ENCODE measurements at regions not wholly inside any gene's neighbourhood (a gene's known extent, or its start where the extent isn't known, plus 50 kb on each side); places are given as distances from the start of the nearest gene placed in this dataset.

GRCh38 chr13:97852181-97852874 lies 101.1 kb upstream of the IPO5 start:
- TF ChIP-seq POLR2A (IDR thresholded peaks at IDR 0.05; ENCODE audit: low read length) (no peak), FOXS1 (CRISPR knock-in tag; IDR thresholded peaks at IDR 0.05) (no peak), CTCF (IDR thresholded peaks at IDR 0.05) (no peak), MAX (IDR thresholded peaks at IDR 0.05) (no peak), USF2 (IDR thresholded peaks at IDR 0.05) (no peak), KDM1A (IDR thresholded peaks at IDR 0.05; ENCODE audit: low read depth) (no peak), EP300 (IDR thresholded peaks at IDR 0.05) (no peak), NFE2L2 (conservative IDR thresholded peaks at IDR 0.05; ENCODE audit: low read length) (no peak), NPAS2 (CRISPR knock-in tag; IDR thresholded peaks at IDR 0.05; ENCODE audit: borderline replicate concordance) (no peak), RAD21 (conservative IDR thresholded peaks at IDR 0.05 in 1 of 2, IDR thresholded peaks at IDR 0.05 in 1 of 2) (no peak), MYC (IDR thresholded peaks at IDR 0.05; ENCODE audit: borderline replicate concordance, low read length) (no peak), BCL3 (IDR thresholded peaks at IDR 0.05) (no peak), RFX5 (IDR thresholded peaks at IDR 0.05) (no peak), POLR2AphosphoS2 (conservative IDR thresholded peaks at IDR 0.05; ENCODE audit: low read length) (no peak)

All from A549 (cell line).